HG03103 (cell line): ENCODE measurements at regions not wholly inside any gene's neighbourhood (a gene's known extent, or its start where the extent isn't known, plus 50 kb on each side); places are given as distances from the start of the nearest gene placed in this dataset.

Experiments used
- ATAC-seq: cut with Tn5 transposase; IDR thresholded peaks from one replicate; pipeline ENCODE4 v1.9.1; 2021; ENCODE audit warnings: low read depth; ENCODE audit not compliant: unreplicated experiment

DNA sequence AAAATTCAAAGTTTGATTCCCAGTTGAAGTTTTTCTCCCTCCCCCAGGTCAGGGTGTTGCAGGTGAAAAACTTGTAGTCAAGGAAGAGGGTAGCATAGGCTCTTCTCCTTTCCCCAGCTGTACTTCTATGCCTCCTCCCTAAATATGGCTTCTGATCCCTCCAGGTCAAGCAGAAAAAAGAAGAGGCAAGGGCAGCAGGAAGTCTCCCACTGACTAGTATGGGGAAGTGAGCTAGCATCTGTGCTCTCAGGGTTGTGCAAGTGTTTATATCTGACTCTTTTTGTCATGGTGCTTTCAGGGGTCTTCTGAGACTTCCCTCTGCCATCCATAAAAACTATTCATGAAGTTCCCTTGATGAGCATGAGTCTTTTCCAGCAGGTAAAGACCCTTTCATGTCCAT, 76.0 kb downstream of the ATPSCKMT start:
- no peak for ATAC-seq

DNA sequence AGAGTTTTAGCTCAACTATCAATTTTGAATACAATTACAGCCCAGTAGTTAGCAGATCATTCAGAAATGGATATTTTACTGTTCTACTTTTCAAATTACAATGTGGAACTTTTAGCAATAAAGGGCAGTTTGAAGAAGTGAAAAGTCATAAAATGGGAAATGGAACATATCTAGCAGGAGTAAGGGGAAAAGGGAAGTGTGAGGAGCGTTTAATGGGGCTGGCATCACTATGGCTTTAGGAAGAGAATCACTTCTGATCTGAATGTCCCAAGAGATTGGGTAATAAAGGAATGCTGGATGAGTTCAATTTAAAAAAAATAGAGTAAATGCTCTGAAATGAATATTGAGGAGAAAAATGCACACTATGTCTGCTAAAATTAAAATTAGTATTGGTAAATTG, 77.4 kb downstream of the ATPSCKMT start:
- no peak for ATAC-seq

DNA sequence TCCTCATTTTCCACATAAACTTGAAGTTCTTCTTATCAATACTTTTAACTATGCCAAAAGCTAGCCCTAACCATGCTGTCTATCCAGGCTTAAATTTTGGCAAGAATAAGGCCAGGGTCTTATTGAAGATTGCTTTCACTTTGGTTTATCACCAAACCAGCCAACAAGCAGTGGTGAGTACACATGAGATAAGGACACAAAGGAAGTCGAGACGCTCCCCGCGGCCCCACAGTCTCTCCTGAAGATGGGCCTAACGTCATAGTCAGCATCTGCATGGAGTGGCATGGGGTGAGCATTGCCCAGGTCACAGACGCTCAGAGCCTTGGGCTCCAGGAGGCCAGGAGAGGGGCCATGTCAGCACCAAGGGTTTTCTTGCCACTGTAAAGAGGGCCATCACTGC, 80.3 kb downstream of the ATPSCKMT start:
- no peak for ATAC-seq

DNA sequence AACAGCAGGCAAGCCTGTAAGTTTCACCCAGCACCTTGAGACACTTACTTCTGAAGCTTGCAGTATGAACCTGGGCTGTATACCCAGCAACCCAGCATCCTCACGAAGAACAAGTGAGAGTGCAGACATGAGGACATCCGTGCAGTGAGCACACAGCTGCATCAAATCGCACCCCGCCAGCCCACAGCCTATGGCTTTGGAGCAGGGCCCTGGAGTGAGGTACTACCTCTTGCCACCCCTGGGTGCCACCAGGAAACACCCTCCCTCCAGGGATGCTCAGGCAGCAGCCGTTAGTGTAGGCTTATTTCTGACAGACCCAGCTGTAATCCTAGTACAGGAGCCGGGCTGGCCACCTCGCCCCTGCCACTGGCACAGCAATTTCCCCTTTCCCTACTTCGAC, 81.4 kb downstream of the ATPSCKMT start:
- no peak for ATAC-seq

DNA sequence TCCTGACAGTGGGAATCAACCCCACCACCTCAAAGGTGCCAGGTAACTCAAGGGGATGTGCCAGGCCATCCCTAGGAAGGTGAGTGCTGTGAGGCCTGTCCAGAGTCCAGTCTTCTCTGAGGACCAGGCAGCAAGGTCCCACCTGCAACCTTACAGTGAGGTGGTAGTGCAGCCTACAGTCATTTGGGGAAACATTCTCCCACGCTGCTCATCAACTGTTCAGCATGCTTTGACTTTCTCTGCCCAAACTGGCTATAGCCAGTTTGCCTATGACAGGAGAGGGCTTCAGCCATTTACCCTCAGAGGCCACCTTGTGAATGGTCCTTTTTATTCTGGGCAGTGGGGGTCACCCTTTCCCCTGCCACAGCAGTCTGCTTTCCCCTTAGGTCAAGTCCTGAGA, 81.9 kb downstream of the ATPSCKMT start:
- no peak for ATAC-seq

DNA sequence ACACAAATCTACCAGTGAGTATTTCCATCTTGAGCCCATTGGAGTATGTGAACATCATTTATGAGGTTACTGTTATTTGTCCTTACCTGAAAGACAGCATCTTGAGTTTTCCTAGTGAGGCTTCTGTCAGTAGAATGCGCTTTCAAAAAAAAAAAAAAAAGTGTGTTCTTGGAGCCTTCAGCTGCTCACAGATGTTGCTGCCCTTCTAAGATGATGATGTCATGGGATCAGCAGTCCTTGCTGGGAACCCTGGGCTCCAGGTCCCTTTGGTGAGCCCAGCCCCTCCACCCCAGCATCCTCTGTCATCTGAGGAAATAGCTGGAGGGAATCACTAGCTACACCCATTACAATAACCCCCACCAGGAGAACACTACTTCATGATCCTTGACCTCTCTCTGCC, 83.3 kb downstream of the ATPSCKMT start:
- ATAC-seq, result no peak

DNA sequence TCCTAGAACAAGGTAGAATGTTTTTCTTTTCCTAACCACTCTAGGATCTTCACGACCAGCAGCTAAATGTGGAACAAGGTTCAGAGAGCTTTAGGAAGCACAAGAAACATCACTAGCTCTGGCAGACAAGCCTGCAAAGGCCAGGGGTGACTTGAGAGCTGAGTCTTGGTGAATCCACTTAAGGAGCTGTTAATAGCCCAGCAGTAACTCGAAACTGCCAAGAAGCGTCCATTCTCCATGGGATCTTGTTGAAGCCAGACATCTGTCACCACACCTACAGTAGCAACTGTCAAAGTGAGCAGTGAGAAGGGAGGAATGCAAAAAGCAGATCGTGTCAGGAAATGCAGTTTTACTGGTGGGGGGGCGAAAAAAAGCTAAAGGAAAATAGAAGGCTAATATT, 87.2 kb downstream of the ATPSCKMT start:
- ATAC-seq, result no peak

DNA sequence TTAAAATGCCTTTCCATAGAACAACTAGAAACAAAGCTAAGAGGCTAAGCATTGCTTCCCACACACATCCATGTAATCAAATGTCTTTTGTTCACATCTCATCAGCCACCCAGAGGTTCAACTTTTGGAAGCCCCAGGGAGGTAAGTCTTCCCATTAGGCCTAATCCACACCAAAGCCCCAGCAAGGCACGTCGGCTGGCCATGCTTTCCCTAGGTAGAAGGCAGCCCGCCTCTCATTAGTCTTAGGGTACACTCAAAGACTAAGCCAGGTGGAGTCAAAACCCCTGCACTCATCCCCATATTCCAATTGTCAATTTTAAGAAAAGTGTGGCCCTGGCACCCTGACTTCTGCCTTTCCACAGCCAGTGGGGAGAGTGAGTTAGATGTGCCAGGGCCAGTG, 87.9 kb downstream of the ATPSCKMT start:
- no peak for ATAC-seq

DNA sequence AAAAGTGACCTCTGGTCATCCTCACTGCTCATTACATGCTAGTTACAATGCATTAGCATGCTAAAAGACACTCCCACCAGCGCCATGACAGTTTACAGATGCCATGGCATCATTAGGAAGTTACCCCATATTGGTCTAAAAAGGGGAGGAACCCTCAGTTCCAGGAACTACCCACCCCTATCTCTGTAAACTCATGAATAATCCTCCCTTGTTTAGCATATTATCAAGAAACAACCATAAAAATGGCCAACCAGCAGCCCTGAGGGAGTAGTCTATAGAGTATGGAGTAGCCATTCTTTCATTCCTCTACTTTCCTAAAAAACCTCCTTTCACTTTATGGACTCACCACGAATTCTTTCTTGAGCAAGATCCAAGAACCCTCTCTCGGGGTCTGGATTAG, 89.4 kb downstream of the ATPSCKMT start:
- ATAC-seq, result no peak

DNA sequence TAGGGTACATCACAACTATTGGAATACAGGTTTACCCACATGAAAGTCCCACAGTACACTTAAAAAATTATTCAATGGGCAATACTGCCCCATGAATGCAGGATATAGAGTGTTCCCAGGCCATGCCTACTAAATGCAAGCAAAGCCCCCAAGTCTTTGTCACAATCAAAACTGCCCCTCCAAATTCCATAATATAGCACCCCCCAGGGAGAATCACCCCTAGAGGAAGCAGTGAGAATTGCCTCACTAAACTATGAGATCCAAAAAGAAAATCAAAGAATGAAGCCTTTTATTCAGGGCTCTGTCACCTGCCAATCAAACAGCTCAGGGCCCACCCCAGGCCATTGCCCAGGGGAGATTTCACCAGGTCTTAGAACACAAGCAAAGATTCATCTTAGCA, 90.8 kb downstream of the ATPSCKMT start:
- no peak for ATAC-seq

DNA sequence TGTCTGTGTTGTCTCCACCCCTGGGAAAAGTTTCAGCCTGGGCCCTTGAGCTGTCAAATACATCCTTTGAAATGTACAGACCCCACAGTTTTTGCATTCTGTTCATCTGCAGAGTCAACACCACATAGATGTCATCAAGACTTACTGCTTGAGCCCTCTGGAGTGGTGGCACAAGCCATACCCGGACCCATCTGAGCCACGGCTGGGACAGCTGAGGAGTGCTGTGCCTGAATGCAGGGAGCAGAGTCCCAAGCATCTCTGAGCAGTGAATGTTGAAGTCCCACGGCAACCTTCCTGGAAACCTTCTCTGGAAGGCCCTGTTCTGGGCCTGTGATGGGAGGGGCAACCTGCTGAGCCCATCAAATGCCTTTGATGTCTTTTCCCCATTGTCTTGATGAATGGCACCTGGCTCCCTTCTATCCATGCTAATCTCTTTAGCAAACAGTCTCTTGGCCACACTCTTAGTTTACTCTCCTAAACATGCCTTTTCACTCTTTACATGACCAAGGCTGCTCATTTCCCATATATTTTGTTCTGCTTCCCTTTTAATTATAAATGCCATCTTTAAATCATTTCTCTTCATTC, 92.5 kb downstream of the ATPSCKMT start:
- no peak for ATAC-seq

DNA sequence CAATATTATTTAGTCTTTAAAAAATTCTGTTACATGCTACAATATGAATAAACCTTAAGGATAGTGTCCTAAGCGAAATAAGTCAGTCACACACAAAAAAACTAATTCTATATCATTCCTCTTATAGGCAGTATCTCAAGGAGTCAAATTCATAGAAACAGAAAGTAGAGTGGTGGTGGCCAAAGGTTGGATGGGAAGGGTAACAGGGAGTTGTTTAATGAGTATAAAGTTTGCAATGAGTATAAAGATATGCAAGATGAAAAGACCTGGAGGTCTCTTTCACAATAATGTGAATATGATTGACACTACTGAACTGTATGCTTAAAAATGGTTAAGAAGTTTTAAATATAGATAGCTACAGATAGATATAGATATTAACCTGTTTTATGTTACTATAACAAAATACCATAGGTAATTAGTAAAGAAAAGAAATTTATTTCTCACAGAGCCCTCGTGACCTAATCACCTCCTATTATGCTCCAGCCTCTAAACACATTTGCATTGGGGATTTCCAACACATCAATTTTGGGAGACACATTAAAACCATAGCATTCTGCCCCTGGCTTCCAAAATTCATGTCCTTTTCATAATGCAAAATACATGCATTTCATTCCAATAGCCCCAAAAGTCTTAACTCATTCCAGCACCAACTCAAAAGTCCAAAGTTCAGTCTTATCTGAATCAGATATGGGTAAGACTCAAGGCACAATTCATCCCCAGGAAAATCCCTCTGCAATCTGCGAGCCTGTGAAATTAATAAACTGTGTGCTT, 93.6 kb downstream of the ATPSCKMT start:
- no peak for ATAC-seq

DNA sequence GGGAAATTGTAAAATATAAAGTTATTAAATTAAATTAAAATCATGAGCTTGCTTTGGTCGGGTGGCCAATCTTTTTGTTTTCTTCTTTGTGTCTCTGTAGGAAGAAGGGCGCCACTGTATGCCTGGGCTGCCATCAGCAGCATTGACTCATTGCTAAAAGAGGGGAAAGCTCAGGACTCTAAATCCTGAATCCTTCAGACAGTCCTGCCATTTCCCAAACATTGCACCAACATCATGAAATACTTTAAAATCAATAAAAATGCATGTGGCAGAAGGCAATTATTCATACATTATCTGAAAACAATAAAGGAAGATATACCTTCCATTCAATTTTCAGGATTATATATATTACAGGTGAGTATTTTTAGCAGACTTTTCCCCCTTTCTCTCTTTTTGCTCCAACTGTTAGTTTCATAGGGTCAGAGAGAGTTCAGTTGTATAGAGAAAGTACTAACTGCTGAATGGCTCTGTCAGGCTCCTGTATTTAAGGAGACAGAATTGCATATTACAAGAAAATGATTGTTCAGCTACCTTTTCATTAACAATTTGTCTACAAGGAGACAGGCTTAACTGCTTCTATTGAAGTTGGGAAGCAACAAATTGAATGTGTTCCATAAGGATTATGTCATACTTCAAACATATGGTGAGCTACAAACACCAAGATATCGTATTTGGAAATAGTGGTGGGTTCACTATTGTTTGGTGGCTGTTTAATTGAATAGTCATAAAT, 95.7 kb downstream of the ATPSCKMT start:
- ATAC-seq, result no peak

DNA sequence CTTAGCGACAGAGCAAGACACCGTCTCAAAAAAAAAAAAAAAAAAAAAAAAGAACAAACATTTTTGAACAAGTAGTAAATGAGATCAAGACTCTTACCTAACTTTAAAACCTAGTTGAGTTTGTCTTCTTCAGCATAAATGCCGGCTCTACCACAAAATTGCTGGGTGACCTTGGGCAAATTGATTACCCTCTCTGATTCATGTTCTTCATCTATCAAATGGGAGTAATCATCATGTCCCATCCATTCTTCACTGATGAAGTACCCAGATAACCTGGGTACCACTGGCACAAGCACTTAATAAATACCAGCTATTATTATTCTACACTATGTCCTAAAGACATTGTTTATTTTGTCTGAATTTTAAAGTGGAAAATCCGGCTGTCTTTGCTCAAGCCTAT, 96.3 kb downstream of the ATPSCKMT start:
- ATAC-seq, result no peak

DNA sequence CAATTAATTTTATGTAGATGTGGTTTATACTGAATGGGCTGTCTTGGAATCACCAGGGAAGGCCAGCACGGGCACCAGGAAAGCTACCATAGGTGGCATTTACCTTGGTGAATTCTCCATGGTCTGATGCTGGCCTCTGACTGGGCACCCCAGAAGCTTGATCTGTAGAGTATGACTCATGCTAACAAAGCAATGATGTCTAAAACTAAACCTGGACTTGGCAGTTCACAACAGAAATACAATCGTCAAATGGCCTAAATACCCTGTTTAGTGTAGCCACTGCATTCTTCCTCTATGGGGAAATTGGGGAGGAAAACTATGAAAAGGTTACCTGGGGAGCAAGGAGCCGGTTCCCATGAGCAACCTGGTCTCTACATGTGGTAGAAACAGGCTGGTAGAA, 98.0 kb downstream of the ATPSCKMT start:
- ATAC-seq, result no peak

DNA sequence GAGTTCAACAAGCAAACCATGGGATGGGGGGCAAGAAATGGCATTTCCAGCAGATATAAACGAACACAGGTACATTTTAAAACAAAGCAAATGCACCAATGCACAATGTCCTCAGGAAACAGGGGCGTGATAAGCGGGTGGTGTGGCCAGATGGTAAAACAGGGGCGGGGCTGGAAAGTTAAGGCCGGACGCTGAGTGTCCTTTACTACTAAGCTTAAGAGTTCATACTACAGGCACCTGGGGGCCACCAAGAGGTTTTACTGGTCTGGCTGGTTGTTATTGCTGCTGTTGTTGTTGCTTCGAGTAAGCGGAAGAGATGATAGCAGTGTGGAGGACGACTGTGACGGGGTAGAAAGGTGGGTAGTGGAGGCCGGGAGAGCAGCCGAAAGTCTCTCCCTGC, 99.8 kb downstream of the ATPSCKMT start:
- no peak for ATAC-seq

DNA sequence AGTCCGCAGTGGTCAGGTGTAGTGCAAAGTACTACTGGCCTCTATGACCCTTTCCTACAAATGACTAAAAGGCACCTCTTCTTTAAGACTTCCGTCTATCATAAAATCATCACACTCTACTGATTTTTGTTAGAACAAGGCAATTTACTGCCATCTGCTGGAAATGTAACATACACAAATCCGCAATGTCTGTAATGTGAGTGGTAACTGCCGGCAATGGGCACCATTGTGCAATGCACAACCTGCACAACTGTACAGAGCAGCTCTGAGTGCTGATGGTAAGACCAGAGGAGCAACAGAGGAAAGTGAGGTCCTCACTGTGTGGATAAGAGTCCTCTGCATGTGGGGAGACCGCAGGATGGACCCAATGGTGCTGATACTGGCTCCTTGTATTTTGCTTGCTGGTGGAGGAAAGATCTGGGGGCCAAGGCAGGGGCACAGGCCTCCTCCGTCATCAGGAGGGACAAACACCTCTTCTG, 103.7 kb downstream of the ATPSCKMT start:
- peak; percentile 54 for ATAC-seq

DNA sequence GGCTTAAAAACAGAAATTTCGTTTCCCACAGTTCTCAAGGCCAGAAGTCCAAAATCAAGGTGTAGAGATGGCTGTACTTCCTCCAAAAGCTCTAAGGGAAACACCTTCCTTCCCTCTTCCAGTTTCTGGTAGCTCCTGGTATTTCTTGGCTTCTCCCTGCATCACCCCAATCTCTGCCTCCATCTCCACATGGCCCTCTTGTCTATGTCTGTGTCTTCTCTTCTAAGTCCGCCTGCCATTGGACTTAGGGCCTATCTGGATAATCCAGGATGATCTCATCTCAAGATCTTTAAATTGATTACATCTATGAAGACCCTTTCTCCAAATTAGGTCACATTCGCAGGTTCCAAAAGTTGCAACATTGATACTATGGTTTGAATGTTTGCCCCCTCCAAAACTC, 105.6 kb downstream of the ATPSCKMT start:
- ATAC-seq, result no peak

DNA sequence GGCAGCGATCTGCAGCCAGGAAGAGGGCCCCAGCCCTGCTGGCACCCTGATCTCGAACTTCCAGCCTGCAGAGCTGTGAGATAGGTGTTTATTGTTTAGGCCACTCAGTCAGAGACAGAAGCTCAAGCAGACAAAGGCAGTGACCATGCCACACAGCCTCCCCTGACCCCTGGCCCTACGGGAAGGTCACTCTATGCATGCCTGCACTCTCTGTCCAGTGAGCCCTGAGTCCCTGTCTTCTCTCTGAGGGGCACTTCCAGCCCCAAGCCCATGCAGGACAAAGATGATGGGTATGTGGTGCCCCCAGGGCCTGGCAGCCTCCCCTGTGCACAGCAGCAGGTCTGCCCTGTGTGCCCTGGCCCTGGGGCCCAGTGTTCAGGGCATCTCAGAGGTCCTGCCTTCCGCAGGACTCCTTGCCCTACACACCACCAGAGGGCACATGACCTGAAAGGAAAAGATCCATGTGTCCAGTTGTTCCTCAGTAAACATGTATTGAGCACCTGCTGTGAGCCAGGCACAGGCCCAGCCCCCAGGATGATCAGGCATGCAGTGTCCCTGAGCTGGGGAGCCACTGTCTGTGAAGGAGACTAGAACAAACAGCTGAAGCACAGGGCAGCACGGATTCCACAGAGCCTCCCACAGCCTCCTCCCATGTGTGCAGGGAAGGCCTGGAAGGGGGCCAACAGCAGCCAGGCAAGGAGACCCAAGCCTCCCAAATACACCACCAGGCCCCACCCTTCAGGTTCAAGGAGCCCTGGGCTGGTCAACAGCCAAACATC, 109.3 kb downstream of the ATPSCKMT start:
- no peak for ATAC-seq

DNA sequence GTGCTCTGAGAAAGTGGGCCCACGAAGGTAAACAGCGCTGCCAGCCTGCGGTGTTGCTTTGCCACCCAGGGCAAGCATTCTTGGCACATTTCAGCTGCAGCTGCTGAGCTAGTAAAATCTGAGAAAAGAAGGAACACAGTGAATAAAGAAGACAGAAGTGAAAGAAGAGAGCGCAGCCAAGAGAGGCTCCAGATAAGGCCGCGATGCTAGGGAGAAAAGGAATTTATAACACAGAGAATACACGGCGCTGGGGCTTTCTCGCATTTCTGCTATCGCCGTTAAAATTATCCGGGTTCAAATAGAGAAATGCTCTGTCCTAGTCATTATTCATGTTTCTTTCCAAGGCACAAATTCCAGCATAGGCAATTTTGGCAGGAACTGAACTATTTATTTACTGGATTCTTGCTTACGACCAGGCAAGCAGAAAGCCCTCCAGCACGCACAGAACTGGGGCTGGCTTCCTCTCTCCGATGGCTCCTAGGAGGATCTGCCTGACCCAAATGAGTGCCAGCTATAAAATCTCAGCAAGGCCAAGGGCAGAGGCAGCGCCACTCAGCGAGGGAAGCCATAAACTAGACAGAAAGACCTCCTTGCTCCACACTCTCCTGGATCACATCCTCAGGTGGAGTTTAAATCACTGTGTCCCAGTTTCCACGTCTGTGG, 111.2 kb downstream of the ATPSCKMT start:
- no peak for ATAC-seq
